SU-DHL-6 (cell line): ENCODE measurements at regions not wholly inside any gene's neighbourhood (a gene's known extent, or its start where the extent isn't known, plus 50 kb on each side); places are given as distances from the start of the nearest gene placed in this dataset.

Experiments
- H2AFZ ChIP-seq: fragments of 200-600 bp; sonication (generic); 2 replicates; pipeline ENCODE4 v1.6.1; 2014; ENCODE audit warnings: low read depth, mild to moderate bottlenecking, moderate library complexity, mixed read lengths, antibody characterized with exemption, low read length; ENCODE audit not compliant: severe bottlenecking
- H3F3A ChIP-seq: fragments of 200-600 bp; shearing (Covaris generic); 2 replicates; pipeline ENCODE4 v1.6.0; 2016; ENCODE audit warnings: antibody characterized with exemption, mild to moderate bottlenecking; ENCODE audit not compliant: insufficient read depth
- H3K27ac ChIP-seq: fragments of 200-600 bp; sonication (generic); 2 replicates; pipeline ENCODE4 v1.5.1; 2016; ENCODE audit warnings: low read depth, mild to moderate bottlenecking, low read length, moderate library complexity, mixed read lengths
- H3K27me3 ChIP-seq: fragments of 200-600 bp; sonication (generic), shearing (Covaris generic); 2 replicates; pipeline ENCODE4 v1.6.0; 2014; ENCODE audit warnings: mild to moderate bottlenecking, low read length
- H3K36me3 ChIP-seq: fragments of 200-600 bp; sonication (generic); 2 replicates; pipeline ENCODE4 v1.6.1; 2014; ENCODE audit warnings: mild to moderate bottlenecking, low read length, mixed read lengths
- H3K4me2 ChIP-seq: fragments of 300-600, 200-600 bp; shearing (Covaris generic), sonication (generic); 2 replicates; pipeline ENCODE4 v1.6.0; 2014; ENCODE audit warnings: low read length, low read depth, mild to moderate bottlenecking; ENCODE audit not compliant: poor library complexity, severe bottlenecking
- H3K4me3 ChIP-seq: fragments of 200-600 bp; sonication (generic); 2 replicates; pipeline ENCODE4 v1.5.1; 2014; ENCODE audit warnings: antibody characterized with exemption, low read length, mild to moderate bottlenecking, mixed read lengths; ENCODE audit not compliant: insufficient read depth, poor library complexity, severe bottlenecking
- H3K79me2 ChIP-seq: fragments of 200-600 bp; sonication (generic); 2 replicates; pipeline ENCODE4 v1.6.1; 2014; ENCODE audit warnings: mild to moderate bottlenecking, low read length, moderate library complexity; ENCODE audit not compliant: insufficient read depth
- H3K9ac ChIP-seq: fragments of 200-600 bp; sonication (generic); 2 replicates; pipeline ENCODE4 v1.7.0; 2014; ENCODE audit warnings: mild to moderate bottlenecking, low read length
- H3K9me2 ChIP-seq: fragments of 200-600 bp; sonication (generic); replicated peaks from 2 replicates; pipeline ENCODE4 v1.6.1; 2014; ENCODE audit warnings: low read length; ENCODE audit not compliant: insufficient read depth
- H3K9me3 ChIP-seq: fragments of 200-600 bp; sonication (generic); 2 replicates; pipeline ENCODE4 v1.6.1; 2014; ENCODE audit warnings: low read length, mixed read lengths; ENCODE audit not compliant: insufficient read depth
- H4K20me1 ChIP-seq: fragments of 200-600 bp; sonication (generic); 2 replicates; pipeline ENCODE4 v1.6.1; 2014; ENCODE audit warnings: low read depth, mild to moderate bottlenecking, antibody characterized with exemption, low read length, moderate library complexity, mixed read lengths
- CTCF ChIP-seq: fragments of 200-600 bp; sonication (generic); IDR thresholded peaks from one replicate; pipeline ENCODE4 v1.5.1; 2017; ENCODE audit warnings: antibody characterized with exemption, mild to moderate bottlenecking, low read length, moderate library complexity; ENCODE audit not compliant: insufficient read depth, poor library complexity, severe bottlenecking
- EZH2phosphoT487 ChIP-seq: fragments of 200-600 bp; sonication (generic), shearing (Covaris generic); conservative IDR thresholded peaks from 2 replicates; pipeline ENCODE4 v1.6.1; 2018; ENCODE audit warnings: mild to moderate bottlenecking, antibody characterized with exemption, low read length, moderate library complexity, mixed read lengths

DNA sequence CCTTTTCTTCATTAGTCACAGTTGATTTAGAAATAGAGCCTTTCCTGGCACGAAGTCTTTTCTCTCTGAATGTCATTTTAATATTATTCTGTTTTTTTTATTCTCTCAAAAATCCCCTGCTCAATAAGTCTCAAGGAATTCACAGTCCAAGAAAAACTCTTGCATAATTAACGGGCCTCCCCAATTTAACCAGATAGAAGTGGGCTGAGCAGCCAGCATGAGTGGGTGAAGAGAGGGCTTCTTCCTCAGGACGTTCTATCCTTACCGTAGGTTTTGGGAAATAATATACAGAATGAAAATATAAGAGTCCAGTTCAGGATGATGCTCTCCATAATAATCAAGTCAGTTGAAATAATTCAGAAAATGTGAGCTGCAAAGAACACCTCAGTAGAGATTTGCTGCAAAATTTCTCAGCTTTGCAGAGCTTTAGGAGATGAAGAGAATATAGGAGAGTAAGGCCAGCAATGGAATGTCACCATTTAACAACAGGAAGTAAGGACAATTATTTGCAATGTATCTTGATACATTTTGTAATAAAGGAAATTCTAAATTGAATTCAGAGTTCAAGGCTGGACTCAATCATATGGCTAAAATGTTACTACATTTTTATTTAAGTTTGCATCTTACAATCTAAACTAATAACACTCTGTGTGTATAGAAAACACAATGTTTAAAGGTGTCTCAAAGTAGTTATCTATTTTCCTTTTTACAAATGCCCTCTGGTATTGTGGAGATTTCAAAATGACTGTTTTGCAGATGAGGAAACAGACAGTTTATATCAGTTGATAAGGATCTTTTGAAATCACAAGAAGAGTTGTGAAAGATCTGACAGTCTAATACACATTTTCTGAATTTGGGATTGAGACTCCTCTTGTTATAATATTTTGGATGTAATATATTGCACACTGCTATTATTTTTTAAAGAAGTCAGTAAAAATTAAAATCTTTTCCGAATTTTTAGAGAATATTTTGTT lies 1724.1 kb upstream of the SEL1L start:
- no peaks in the 10 kb centered on the region for H3K36me3 ChIP-seq
- no peaks in the 10 kb centered on the region for H3K79me2 ChIP-seq
- no peak overlapping the region for H2AFZ ChIP-seq
- no peaks in the 10 kb centered on the region for H4K20me1 ChIP-seq
- H3K27ac ChIP-seq, result no peak overlapping the region
- H3K27me3 ChIP-seq, result no peaks in the 10 kb centered on the region
- H3K4me3 ChIP-seq, result no peak overlapping the region
- no peaks in the 10 kb centered on the region for H3K9me2 ChIP-seq
- H3K4me2 ChIP-seq, result no peak overlapping the region
- H3F3A ChIP-seq, result no peaks in the 10 kb centered on the region
- TF ChIP-seq EZH2phosphoT487 (no peak), CTCF (no peak)
- no peaks in the 10 kb centered on the region for H3K9me3 ChIP-seq
- no peak overlapping the region for H3K9ac ChIP-seq

DNA sequence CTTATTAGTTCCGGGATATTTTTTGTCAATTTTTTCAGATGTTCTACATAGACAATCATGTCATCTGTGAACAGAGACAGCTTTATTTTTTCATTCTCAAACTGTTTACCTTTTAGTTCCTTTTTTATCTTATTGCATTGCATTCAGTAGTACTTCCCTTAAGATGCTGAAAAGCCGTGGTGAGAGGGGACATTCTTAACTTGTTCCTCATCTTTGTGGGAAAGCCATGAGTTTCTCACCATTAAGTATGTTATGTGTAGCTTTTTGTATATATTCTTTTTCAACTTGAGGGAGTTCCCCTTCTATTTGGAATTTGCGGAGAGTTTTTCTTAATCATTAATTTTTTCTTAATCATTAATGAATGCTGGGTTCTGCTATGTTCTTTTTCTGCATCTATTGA lies 1727.1 kb upstream of the SEL1L start:
- H3K4me3 ChIP-seq, result no peak overlapping the region
- H3K9me3 ChIP-seq, result no peaks in the 10 kb centered on the region
- no peaks in the 10 kb centered on the region for H3K79me2 ChIP-seq
- H3K9me2 ChIP-seq, result no peaks in the 10 kb centered on the region
- H3F3A ChIP-seq, result no peaks in the 10 kb centered on the region
- H3K27ac ChIP-seq, result no peak overlapping the region
- H4K20me1 ChIP-seq, result no peaks in the 10 kb centered on the region
- no peak overlapping the region for H3K9ac ChIP-seq
- H2AFZ ChIP-seq, result no peak overlapping the region
- no peaks in the 10 kb centered on the region for H3K27me3 ChIP-seq
- TF ChIP-seq EZH2phosphoT487 (no peak), CTCF (no peak)
- H3K4me2 ChIP-seq, result no peak overlapping the region
- H3K36me3 ChIP-seq, result no peaks in the 10 kb centered on the region

- Histone ChIP-seq H3K36me3 (no peaks in the 10 kb centered on the region), H3K9me2 (0 out of 2 replicates have a peak, but pooled peaks cover 2% of the 10 kb centered on the region), H3K9me3 (no peaks in the 10 kb centered on the region), H3K27me3 (no peaks in the 10 kb centered on the region), H3K9ac (no peak overlapping the region), H2AFZ (no peak overlapping the region), H3K27ac (no peak overlapping the region), H3K79me2 (no peaks in the 10 kb centered on the region), H3K4me3 (no peak overlapping the region), H3F3A (no peaks in the 10 kb centered on the region), H3K4me2 (no peak overlapping the region), H4K20me1 (no peaks in the 10 kb centered on the region)
- TF ChIP-seq CTCF (no peak), EZH2phosphoT487 (no peak)
These were observed 1735.9 kb upstream of the SEL1L start for GRCh38 chr14:83269583-83269982.
